ENCODE measurements at regions not wholly inside any gene's neighbourhood (a gene's known extent, or its start where the extent isn't known, plus 50 kb on each side); places are given as distances from the start of the nearest gene placed in this dataset.

DNA sequence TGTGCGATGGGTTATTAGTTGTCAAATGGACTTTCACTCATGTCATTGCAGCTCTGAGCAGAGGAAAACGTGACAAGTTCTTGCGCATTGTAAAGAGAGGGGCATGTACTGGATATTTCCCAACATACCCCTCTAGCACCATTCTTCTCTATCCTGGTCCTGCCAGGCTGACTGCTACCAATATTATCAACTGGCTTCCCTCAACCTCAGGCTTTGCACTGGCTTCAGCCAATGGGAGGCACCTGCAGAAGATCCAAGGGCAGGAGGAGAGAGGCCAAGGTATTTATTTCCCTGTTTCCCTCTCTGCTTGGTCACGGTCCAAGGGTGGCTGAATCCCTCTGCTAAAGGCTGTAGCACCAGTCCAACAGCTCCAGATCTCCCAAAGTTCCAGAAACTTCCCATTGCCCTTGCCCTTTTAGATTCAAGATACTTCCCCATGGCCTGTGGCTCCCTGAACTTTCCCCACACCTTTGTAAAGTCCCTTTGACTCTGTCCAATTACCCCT lies 175.6 kb upstream of the NECTIN1 start:
- no peak for DNase-seq

DNA sequence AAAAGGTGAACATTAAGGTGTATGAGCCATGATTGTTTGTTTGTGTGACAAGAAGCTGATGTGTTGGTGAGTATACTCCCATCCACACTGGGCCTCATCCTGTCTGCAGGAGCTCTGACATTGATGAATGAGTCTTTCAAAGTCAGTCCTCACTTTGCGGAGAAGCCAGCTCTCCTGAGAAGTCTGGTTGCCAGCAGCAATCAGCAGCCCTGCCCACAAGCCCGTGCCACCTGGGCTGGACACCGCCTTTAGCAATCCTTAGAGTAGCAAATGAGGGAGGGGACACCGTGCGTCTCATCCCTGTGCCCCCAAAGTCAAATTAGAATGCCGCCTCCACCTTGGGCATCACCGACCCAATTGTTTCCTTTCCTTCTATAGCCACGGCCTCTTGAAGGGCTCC lies 174.8 kb upstream of the NECTIN1 start:
- no peak for DNase-seq

DNA sequence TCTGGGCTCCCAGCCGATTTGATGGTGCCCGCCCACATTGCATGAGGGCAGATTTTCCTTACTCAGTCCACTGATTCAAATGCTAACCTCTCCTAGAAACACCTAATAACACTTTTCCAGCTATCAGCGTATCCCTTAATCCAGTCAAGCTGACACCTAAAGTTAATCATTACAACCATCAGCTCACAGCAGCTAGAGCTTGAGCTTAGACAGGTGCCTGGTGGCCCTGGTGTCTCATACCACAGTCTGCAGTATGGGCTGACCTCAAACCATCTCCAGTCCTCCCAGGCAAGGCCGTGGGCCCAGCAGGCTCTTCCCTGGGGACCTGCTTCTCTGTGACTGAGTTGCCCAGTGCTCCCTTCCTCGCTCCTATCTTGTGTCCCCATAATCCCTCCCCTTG lies 174.4 kb upstream of the NECTIN1 start:
- no peak for DNase-seq

DNA sequence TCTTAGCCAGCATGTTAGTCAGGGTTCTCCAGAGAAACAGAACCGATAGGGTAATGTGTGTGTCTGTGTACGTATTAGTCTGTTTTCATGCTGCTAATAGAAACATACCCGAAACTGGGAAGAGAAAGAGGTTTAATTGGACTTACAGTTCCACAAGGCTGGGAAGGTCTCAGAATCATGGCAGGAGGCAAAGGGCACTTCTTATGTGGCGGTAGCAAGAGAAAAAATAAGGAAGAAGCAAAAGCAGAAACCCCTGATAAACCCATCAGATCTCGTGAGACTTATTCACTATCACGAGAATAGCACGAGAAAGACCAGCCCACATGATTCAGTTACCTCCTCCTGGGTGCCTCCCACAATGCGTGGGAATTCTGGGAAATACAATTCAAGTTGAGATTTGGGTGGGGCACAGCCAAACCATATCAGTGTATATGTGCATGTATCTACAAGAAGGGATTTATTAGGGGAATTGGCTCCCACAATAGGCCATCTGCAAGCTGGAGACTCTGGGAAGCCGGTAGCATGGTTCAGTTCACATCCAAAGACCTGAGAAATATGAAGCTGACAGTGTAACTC lies 173.7 kb upstream of the NECTIN1 start:
- no peak for DNase-seq

DNA sequence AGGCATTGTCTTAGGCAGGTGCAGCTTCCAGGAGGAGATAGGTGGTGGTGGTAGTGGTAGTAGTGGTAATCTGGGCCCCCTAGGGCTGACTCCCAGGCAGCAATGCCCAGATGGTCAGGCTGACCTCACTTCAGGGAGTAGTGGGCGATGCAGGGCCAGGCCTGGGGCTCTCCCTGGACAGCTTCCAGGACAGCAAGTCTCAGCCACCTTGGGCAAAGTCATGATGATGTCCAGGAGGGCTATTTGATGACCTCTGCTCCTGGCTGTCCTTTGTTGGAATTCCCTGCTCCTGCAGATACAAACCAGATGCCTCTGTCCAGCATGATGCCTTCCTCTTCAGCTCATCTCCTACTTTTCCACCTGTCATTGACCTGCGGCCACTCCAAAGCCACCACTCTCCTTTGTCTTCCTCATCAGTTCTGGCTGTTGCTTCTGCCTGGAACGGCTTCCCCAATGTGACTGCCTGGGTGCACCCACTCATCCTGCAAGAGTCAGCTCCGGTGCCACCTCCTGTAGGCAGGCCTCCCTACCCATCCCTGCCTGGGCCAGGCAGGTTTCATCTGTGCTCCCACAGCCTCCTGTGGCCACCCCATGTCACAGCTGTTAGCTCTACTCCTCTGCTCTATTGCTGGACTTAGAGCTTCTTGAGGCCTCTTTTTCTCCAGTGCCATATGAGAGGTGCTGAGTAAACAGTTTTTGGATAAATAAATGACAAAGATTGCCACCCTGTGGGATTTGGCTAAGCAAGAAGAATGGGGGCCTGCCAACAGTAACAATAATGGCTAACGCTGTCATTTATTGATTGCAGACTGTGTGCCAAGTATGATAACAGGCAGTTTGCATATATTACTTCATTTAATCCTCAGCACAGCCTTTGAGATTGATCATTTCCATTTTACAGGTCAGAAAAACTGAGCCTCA lies 172.9 kb upstream of the NECTIN1 start:
- DNase-seq: no peak

DNA sequence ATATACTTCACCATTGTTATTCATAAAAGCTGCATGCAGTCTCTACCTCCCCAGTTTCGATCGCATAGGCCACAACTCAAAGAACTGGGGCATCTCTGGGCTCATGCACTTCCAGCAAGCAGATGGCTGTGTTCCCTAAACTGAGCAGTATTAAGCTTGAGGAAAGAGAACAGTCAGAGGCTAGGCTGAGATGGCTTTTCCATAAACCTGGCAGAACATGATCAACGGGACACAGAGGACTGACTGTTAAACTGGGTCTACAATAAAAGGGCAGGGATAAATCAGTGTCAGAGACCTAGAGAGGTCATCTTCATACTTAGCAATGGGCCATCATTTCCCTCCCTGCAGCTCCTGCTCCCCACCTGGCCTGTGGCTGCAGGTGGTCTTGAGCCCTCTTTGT lies 171.0 kb upstream of the NECTIN1 start:
- no peak for DNase-seq

DNA sequence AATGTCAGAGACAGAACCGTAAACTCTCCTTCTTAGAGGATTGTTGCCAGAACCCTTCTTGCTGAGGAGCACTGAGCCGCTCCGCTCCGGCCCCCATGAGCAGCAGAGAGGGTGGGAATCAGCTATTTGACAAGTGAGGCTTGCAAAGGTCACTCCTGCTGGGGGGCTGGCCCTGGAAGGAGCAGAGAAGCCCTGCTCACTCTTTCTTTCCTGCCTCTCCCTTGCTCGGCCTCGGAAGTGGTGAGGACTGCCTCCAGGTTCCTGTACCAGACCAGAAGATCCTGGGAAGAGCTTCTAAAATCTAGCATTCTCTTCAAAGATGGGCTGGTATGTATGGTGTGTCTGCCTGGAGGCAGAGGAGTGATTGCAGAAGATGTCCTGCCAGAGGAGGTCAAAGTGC lies 168.6 kb upstream of the NECTIN1 start:
- no peak for DNase-seq

DNA sequence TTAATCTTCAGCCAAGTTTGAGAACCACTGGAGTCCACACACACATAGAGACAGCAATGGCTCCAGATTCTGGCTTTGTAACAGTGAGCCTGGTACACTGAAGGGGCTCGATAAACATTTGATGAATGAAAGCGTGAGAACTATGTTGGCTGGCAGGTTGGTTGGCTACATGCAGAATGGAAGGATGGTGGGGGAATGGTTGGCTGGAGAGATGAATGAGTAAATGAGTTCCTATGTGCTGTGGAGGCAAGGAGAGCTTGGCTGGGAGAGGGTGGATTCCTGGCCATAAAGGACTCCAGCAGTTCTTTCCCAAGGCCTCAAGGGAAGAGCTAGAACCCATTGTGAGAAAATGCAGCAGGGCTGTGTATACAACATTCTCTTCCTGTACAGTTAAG lies 168.0 kb upstream of the NECTIN1 start:
- no peak for DNase-seq

DNA sequence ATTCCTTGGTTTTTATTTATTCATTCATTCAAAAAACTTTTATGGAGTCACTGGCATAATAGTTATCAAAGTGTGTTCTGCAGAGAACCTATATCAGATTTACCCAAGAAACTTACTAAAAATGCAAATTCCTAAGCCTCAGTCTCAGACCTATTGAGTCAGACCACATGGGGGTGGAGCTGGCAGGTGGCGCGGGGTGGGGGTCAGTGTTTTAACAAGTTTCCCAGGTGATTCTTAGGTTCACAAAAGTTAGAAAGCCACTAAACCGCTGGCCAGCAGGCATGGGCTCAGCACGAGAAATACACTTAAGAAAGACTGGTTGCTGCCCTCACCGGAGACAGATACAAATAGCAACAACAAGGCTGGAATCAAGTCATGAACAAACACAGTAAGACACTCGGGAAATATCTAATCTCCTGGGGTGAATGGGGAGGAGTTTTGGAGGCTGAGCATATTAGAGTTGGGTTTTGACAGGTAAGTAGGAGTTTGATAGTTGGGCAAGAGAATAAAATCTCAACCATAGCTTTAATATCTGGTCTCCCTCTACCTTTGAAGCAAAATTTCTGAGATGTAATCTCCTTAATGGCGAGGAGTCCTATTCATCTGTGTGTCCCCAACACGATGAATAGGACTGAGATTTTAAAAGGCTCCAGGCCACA lies 167.5 kb upstream of the NECTIN1 start:
- no peak for DNase-seq

DNA sequence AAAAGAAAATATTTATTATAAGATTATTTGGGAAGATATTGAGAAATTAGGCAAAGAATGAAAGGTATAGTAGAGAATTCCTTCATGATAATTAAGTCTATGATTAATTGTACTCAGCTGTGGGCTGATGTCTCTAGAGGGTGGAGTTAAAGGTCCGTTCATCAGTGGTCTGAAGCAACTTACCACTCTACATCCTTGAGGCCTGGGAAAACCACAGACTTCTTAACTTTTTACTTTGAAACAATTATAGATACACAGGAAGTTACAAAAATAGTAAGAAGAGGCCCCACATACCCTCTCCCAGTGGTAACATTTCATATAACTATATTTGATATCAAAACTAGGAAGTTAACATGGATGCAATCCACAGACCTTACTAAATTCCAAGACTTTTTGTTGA lies 167.0 kb upstream of the NECTIN1 start:
- no peak for DNase-seq

DNA sequence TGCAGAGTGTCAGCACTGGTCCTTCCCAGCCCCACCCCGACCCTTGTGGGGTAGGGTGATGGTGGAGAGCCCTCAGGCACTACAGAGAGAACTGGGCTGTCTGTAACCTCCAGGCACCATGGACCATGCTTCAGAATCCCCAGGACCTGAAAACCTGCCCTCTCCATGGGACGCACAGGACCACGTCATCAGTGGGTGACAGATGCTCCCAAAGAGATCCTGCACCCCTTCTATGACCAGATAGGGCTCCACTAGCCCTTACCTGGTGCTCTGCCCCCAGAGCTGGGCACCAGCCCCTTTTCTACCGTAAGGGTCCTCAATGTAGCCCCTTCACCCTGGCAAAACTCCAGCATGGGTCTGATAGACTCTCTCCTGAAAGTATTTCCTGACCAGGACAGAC lies 165.9 kb upstream of the NECTIN1 start:
- DNase-seq: no peak

DNA sequence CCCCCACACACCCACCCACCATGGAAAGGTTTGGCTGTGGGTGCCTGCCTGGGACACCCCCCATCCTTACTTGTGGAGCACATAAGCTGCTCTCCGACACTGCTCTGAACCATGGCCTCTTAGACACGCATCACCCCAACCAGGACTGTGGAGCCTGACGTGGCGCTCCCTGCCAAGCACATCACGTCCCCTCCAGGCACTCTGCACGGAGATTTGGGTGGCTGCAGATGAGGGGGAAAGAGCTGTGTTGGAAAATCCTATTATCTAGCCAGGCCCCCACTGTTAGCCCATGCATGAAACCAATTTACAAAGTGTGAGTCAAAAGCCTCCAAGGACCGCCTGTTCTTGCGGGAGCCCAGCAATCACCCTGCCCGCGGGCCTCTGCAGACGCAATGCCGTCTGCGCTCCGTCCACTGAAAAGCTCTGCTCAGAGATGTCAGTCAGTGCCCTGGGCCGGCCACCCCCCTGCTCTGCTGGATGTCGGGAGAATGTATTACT lies 163.4 kb upstream of the NECTIN1 start:
- no peak for DNase-seq

DNA sequence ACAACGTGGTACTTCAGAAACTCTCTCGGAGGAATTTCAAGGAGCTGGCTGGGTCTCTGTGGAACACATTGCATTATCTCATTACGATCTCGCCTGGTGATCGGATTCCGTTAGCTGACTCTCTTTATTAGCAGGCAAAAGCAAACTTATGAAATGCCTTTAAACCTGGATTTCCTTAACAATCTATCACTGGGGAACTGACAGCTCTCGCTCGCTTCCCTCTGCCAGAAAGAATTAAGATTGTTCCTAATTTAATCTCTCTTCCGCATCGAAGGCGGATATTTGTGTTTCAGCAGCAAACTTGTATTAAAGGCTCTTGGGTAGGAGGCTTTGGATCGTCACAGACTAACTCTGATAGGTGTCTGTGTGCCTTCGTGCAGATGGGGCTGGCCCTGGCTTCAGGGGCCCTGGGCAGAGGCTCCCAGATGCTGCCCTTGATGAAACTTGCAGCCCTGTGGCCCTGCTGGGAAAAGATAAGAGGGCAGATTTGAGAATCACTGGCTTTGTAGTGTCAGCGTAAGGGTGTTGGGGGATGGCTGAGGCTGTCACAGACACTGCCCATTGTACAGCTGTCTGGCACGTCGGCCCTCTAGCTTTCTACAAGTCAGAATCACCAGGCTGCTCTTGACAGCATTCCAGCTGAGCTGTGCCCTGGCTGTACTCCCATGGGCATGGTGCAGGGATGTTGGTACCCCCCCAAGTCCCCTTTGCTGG lies 162.2 kb upstream of the NECTIN1 start:
- no peak for DNase-seq

DNA sequence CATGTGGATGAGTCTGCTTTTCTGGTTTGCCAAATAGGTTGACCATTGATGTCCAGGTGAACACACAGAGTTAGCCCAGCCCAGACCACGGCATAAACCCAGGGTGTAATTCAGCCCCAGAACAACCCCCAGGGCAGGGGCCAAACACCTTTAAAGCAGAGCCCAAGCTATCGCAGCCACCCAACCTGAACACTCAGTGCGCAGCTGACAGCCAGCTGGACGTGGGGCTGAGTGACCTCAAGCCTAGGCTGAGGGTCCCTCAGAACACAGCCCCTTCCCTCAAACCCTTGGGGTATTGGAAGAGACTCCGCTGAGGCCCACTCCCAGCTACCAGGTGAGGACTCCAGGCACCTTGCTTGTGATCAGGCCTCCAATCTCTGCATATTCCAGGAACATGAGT lies 161.5 kb upstream of the NECTIN1 start:
- DNase-seq: no peak

DNA sequence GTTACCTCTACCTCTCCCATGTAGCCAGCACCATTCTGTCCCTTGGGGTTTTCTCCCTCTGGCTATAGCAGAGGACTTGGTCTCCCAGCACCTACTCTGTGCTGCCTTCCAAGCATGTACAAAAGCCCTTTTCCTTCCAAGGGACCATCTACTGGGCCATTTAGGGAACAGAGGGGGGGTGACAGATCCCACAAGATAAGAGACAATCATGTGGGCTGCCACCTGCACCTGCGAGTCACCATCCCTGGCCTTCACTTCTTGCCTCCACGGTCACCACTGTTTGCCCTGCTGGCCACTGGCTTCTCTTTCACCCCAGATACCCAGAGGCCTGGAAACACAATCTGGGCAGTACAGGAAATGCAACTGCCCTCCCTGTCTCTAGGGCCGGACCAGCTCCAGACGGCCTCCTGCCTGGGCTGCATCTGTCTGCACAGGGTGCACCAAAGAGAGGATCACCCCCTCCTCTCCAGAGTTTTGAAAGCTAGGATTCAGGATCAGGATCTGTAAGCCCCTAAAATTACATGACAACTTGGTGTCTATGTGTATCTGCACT lies 160.8 kb upstream of the NECTIN1 start:
- no peak for DNase-seq

DNA sequence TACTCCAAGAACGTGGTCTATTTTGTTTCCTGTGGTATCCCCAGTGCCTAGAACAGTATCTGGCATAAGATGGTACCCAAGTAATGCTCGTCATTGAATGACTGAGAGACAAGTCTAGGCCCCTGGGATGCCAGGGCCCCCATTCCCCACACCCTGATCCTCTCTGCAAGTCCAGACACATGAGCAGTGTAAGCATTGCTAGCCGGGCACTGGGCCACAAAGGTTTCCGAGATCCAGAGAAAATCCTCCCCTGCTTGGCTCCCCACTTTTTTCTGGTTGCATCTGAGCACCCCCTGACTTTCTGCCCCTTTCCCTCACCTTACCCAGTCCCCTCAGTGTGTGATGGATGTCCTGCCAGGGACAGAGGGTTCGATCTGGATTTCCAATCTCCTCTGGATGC lies 160.1 kb upstream of the NECTIN1 start:
- DNase-seq: no peak

DNA sequence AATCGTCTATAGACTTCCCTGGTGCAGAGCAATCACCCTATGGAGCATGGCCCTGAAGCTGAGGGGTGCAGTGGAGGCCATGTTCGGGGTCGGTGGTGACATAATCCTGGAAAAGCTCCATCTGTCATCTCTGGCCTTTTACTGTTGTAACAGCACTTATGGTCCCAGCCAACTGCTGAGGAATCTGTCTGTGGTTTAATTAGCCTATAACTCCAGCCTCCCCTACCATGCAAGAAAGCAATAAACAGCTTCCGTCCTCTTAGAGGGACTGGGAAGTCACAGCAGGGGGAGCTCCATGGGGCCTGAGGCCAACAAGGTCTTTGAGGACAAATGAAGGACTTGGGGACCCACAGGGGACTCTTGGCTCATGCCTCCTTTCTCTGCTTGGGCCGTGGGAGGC lies 159.1 kb upstream of the NECTIN1 start:
- DNase-seq: no peak

DNA sequence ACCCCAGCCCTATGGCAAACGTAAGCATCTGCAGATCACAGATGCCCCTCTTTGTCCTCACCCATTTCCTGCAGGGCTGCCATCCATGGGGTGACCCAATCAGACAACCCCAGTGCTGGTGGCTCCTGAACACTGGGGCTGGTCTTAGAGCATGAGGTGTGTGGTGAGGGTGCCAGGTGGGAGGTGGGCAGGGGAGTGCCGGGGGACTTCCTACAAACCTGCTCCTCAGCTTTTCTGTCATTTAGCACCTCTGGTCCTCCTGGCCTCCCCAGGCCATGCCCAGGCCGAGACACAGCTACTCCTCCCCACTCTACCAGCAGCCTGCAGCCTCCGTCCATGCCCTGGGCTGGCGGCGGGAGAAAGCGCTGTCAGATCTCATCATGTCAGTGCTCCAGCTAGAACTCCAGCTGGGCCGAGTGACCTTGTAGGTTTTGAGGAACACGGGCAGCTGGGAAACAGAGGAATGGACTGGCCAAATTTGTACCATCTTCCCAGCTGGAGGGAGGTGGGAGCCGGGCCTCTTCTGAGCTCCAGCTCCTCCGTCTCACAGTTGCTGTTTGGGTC lies 157.7 kb upstream of the NECTIN1 start:
- no peak for DNase-seq

DNA sequence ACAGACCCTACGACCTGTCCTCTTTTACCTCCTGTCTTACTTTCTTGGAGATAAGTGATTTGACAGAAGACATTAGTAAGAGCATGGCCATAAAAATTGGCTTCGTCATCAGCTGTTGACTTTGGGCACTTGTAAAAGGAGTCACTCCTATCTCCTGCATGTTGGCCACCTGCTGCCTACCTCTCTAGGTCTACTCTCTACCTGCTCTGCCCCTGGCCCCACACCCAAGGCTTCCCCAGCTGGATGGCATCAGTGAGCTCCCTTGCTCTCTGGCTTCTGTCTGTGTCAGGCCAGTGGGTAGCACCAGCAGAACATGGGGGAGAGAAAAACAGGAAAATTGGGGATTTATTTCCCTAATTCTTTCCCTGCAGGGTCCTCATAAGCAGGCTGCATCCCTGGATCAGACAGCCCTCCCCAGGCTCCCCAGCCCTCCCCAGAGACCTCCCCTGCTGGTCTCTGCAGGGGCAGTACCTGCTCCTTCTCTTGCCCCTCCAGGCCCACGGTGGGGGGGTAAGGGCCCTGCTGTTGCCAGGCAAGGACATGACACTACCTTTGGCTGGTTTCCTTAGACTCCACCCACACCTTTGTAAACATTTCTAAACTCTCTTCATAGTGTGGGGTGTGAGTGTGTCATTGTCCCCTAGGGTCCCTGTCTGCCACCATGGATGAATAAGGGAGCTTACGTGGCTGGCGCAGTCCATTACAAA lies 157.0 kb upstream of the NECTIN1 start:
- no peak for DNase-seq

DNA sequence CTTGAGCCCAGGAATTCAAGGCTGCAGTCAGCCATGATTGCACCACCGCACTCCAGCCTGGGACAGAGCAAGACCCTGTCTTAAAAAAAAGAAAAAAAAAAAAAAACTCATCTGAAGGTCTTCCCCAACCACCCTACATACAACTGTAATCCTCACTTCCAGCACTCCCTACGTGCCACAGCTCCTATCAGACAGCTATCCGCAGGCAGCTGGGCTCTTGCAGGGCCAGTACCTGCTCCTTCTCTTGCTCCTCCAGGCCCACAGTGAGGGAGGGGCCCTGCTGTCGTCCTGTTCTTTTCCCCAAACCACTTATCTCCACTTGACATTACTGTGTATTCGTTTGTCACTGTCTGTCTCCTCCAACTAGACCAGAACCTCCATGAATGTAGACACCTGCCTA lies 156.1 kb upstream of the NECTIN1 start:
- DNase-seq: no peak

DNA sequence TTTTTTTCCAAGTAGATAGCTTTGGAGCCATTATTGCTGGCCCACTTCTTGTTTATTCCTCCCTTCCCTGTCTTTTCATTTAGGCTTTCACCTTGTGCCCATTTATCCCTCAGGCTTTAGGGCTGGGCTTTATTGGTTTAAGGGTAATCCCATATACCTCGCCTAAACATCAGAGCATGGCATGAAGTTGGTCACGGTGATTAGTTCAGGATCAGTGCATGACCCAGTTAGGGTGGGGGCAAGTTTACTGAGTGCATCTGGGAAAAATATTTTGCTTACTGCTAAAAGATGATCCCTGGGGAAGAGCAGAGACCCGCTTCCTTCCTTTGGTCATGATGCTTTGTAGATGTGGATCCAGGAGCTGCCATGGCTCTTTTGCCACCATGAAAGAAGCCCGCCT lies 153.3 kb upstream of the NECTIN1 start:
- no peak for DNase-seq

DNA sequence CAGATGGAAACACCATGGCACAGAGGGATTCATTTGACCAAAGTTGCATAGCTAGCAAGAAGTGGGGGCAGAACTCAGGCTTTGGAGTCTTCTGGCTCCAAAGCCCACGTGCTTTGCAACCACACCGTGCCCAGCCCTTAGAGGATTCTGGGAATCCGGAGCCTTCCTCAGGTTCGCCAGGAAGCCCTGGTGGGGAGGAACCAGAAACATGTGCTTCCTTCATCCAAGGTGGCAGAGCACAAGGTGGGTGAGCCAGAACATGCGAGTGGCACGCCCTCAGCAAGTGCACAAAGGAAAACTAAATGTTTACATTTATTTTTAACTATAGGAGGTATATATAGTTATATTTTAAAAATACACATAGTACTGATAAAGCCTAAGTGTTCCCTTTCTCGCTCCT lies 151.9 kb upstream of the NECTIN1 start:
- DNase-seq: no peak

All from right hindlimb (tissue), 1 donor.